ENCODE measurements at regions not wholly inside any gene's neighbourhood (a gene's known extent, or its start where the extent isn't known, plus 50 kb on each side); places are given as distances from the start of the nearest gene placed in this dataset.

- TF ChIP-seq ZNF148 (tag by site-specific recombination; IDR thresholded peaks at IDR 0.05; ENCODE audit: borderline replicate concordance) (no peak), ZNF138 (tag by site-specific recombination; IDR thresholded peaks at IDR 0.05; ENCODE audit: borderline replicate concordance) (no peak), ZBTB6 (tag by site-specific recombination; IDR thresholded peaks at IDR 0.05) (no peak), ZNF394 (tag by site-specific recombination; IDR thresholded peaks at IDR 0.05; ENCODE audit: borderline replicate concordance) (no peak), ZBTB49 (tag by site-specific recombination; IDR thresholded peaks at IDR 0.05; ENCODE audit: low read depth) (no peak), ZXDB (tag by site-specific recombination; IDR thresholded peaks at IDR 0.05) (no peak), ZFP41 (tag by site-specific recombination; IDR thresholded peaks at IDR 0.05; ENCODE audit: borderline replicate concordance) (no peak), ZNF473 (tag by site-specific recombination; IDR thresholded peaks at IDR 0.05) (no peak), KLF16 (tag by site-specific recombination; IDR thresholded peaks at IDR 0.05) (no peak), SCRT2 (tag by site-specific recombination; IDR thresholded peaks at IDR 0.05) (no peak), IKZF3 (tag by site-specific recombination; IDR thresholded peaks at IDR 0.05) (no peak)
These were observed 545.8 kb upstream of the ADAMTS9 start (continued) for GRCh38 chr3:65233561-65233960.

GRCh38 chr3:65231544-65231943, 543.7 kb upstream of the ADAMTS9 start:
- Histone ChIP-seq H3K9me3 (ENCODE audit: control insufficient read depth, insufficient read depth, low read depth, low read length) (no peaks in the 10 kb centered on the region), H3K36me3 (ENCODE audit: control insufficient read depth in 2 of 2, insufficient read depth in 1 of 2, low read length in 2 of 2) (no peaks in the 10 kb centered on the region), H3K27ac (ENCODE audit: extremely low read depth, low read depth, low read length) (no peak overlapping the region), H3K4me1 (ENCODE audit: control insufficient read depth, insufficient read depth, low read length) (no peaks in the 10 kb centered on the region), H3K4me3 (ENCODE audit: low read depth, low read length) (no peak overlapping the region)
- ChIA-PET POLR2A (no interaction called here), CTCF (no interaction called here)
- TF ChIP-seq ZNF561 (tag by site-specific recombination; IDR thresholded peaks at IDR 0.05; ENCODE audit: borderline replicate concordance) (no peak), ZNF837 (tag by site-specific recombination; IDR thresholded peaks at IDR 0.05) (no peak), HOXA7 (CRISPR knock-in tag; IDR thresholded peaks at IDR 0.05; ENCODE audit: borderline replicate concordance) (no peak), GLI2 (tag by site-specific recombination; IDR thresholded peaks at IDR 0.05; ENCODE audit: borderline replicate concordance, low read depth) (no peak), ATF2 (tag by site-specific recombination; IDR thresholded peaks at IDR 0.05; ENCODE audit: low read depth) (no peak), KLF16 (tag by site-specific recombination; IDR thresholded peaks at IDR 0.05) (no peak), ZNF175 (tag by site-specific recombination; IDR thresholded peaks at IDR 0.05) (no peak), ZNF677 (tag by site-specific recombination; IDR thresholded peaks at IDR 0.05) (no peak), ZNF391 (tag by site-specific recombination; IDR thresholded peaks at IDR 0.05; ENCODE audit: borderline replicate concordance, low read depth) (no peak)

Data from HEK293 (cell line).